GM21360 (cell line): ENCODE measurements at regions not wholly inside any gene's neighbourhood (a gene's known extent, or its start where the extent isn't known, plus 50 kb on each side); places are given as distances from the start of the nearest gene placed in this dataset.

Experiments used
- ATAC-seq: cut with Tn5 transposase; IDR thresholded peaks from one replicate; pipeline ENCODE4 v1.9.1; 2021; ENCODE audit warnings: mild to moderate bottlenecking, moderate library complexity; ENCODE audit not compliant: unreplicated experiment

GRCh38 chr7:132672200-132672990 is 96.1 kb upstream of the PLXNA4 start:
- no peak for ATAC-seq

GRCh38 chr7:132666774-132667172 is 90.5 kb upstream of the PLXNA4 start:
- ATAC-seq, result no peak

- ATAC-seq, result no peak
Measured at GRCh38 chr7:132666071-132666773, 90.0 kb upstream of the PLXNA4 start.

DNA sequence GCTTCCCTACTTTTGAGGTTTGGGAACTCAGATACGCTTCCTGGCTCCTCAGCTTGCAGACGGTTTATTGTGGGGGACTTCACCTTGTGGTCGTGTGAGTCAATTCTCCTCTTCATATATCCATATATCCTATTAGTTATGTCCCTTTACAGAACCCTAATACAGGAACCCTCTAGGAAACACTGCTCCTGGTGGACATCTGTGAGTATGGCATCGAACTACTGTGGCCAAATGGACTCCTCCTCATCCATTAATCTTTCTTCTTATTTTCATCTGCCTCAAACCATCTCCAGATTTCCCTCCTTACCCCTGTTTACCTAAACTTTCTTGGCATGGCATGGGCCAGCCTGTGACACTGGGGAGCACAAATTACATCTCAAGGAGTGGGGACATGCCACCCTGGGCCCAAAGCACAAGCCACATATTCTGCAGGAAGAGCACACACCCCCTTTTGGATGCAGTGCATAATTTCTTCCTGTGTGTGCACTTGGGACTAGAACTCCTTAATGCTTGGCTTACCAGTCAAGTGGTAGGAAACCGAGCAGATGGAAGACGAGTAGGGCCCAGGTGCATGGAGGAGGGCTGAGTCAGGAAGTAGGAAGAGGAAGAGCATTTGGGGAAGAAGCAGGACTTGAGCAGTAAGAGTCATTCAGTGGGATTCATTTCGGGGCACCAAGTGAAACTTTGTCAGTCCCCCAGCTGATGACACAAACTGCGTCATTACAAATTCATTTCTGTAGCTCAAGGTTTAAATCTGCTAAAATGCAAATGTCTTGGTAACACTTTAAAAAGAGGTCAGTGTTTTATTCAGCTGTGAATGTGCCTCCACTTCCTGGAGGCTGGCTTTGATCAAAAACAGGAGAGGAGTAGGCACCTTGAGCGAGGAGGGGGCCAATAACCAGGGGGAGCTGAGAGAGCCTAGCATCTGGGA is 80.8 kb upstream of the PLXNA4 start:
- no peak for ATAC-seq

DNA sequence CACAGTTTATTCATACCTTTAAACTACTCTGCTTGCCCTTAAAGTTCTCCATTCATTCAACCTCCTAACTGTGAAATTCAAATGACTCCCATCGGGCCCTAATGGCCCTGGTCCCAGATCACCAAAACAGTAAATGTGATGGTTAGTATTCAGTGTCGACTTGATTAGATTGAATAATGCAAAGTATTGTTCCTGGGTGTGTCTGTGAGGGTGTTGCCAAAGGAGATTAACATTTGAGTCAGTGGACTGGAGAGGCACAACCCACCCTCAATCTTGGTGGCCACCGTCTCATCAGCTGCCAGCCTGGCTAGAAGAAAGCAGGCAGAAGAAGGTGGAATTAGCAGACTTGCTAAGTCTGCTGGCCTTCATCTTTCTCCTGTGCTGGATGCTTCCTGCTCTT is 80.1 kb upstream of the PLXNA4 start:
- no peak for ATAC-seq

DNA sequence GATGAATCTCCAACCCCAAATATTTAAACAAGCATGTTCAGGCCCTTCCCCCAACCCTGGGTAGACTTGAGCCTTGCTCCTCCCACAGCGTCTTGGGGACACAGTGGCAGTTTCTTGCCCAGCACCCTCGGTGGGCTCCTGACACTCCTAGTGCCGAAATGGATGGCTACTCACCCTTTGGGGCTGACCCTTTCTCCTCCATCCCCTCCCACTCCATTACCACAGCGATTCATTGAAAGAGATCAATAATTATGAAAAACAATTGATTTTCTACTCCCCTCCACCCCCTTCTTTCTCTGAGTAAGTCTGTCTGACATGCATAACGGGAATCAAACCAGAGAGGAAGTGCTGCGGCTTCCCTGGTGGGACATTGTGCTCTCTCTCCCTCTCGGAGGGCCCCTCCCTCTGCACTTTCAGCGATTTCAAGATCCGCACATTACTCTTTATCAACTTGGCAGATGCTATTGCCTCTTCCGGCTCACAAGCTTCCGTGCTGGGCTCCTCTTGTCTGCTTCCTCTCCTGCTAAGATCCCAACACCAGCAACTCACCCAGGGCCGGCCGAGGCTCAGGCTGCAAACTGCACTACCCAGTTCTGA is 79.0 kb upstream of the PLXNA4 start:
- no peak for ATAC-seq

- peak; percentile 71 for ATAC-seq
Measured at GRCh38 chr7:132654150-132654549, 77.9 kb upstream of the PLXNA4 start.

DNA sequence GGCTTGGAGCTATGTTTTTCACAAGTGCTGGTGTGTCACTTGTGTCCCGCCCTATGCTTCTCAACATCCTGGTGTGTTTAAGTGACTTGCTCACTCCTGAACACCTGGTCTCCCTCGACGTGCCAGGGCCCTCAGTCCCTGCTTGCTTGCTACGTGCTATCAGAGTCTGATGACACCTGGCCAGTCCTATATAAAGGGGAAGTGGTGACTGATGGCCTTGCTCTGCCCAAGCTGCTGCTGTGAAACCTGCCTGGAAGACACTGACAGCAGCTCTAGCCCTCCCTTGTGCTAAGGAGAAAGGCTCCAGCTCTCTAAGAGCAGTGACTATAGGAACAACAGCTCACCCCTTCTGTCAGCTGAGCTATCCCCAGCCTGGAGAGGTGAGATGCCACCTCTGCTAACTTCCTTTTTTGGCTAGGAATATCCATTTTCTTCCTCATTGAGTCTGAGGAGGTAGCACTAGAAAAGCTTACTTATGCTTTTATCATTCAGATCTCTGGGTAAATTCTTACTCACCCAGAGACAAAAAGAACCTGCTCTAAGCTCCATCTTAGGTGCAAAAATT is 77.2 kb upstream of the PLXNA4 start:
- ATAC-seq, result no peak

DNA sequence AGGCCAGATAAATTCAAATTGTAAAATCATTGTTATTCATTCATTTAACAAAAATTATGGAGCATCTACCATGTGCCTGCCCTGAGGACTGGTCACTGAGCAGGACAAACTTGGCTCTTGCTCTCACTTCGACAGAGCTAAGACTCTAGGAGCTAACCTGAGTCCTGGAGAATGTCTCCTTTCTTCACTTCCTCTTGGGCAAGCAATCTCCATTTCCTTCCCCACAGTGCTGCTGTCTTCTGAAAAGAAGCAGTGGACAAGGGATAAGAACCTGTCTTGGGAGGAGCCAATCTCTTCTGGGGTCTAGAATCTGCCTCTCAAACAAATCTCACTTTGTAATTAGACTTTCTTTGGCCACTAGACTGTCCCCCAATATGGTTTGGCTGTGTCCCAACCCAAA is 76.2 kb upstream of the PLXNA4 start:
- ATAC-seq, result no peak

- no peak for ATAC-seq
Measured at GRCh38 chr7:132650498-132650897, 74.2 kb upstream of the PLXNA4 start.

DNA sequence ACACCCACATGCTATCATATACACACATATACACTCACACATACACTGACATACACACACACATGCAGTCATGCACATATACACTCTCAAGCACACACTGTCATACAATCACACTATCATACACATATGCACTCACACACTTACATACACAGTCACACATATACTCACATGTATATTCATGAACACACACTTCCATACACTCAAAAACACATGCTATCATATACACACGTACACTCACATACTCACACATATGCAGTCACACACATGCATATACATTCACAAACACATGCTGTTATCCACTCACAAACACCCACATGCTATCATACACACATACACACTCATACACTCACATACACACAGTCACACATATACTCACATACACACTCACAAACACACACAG is 71.0 kb upstream of the PLXNA4 start:
- no peak for ATAC-seq

DNA sequence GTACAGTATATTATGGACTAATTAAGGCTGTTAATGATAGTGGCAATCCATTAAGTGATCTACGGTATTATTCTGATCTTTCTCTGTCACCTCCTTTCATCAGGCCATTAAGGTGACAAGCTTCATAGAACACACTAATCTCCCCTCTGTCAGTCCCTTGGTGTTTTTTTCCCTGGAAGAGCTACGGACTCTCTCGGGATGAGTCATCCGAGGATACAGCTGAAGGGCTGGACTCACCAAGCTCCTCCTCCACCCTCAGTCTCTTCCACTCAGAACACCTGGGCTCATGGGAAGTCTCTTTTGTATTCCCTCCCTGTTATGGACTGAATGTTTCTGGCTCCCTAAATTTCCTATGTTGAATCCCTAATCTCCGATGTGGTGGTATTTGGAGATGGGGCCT is 69.8 kb upstream of the PLXNA4 start:
- ATAC-seq, result no peak

GRCh38 chr7:132643302-132643701 is 67.0 kb upstream of the PLXNA4 start:
- no peak for ATAC-seq

GRCh38 chr7:132641238-132641637 is 65.0 kb upstream of the PLXNA4 start:
- ATAC-seq, result no peak

DNA sequence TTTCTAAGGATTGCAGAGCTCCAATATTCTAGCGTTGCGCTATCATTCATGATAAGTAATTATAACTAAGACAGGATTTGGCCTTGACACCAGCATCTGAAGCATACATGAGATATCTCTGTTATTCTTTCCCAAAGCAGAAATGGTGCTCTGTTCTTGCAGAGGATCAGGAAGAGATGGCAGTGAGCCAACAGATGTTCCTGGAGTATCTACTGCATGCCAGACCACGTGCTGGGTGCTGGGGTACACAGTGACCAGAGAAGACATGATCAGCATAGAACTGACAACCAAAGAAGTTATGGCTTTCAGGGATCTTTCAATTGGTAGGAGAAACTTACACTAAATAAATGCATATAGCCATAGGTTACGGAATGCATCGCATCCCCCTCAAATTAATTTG is 63.7 kb upstream of the PLXNA4 start:
- no peak for ATAC-seq

- no peak for ATAC-seq
Measured at GRCh38 chr7:132638000-132638399, 61.7 kb upstream of the PLXNA4 start.

- no peak for ATAC-seq
Measured at GRCh38 chr7:132636581-132636980, 60.3 kb upstream of the PLXNA4 start.

- ATAC-seq, result no peak
Measured at GRCh38 chr7:132635127-132635526, 58.9 kb upstream of the PLXNA4 start.

DNA sequence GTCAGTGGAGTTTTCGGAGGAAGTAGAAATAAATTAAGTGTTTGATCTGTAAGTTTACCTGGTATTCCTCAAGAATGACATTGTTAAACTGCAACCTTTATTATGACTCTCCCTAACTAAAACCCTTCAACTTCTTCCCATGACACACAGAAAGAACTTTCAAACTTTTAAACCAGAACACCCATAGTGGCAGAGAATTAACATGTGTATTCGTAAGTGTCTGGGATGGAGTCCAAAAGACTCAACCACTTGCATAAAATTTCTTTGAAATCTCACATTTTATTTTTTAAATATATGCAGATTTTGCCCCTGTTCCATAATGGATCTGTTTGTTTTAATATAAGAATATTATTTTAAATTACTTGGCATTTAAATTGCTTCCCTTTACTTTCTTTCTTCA is 54.6 kb upstream of the PLXNA4 start:
- no peak for ATAC-seq
